WTC11 (cell line): ENCODE measurements at regions not wholly inside any gene's neighbourhood (a gene's known extent, or its start where the extent isn't known, plus 50 kb on each side); places are given as distances from the start of the nearest gene placed in this dataset.

ENCODE experiments used
- OVOL2 ChIP-seq: fragments of 250-450 bp; sonication (Bioruptor Pico); IDR thresholded peaks from 2 replicates; pipeline ENCODE4 v1.9.0; 2021; ENCODE audit warnings: mild to moderate bottlenecking, borderline replicate concordance
- TF ChIP-seq, protein P1 (sequence below): sonication (generic); formaldehyde crosslinking; IDR thresholded peaks from 2 replicates; pipeline ENCODE4 v1.8.1; 2023; ENCODE audit warnings: mild to moderate bottlenecking, missing genetic modification reagents

DNA sequence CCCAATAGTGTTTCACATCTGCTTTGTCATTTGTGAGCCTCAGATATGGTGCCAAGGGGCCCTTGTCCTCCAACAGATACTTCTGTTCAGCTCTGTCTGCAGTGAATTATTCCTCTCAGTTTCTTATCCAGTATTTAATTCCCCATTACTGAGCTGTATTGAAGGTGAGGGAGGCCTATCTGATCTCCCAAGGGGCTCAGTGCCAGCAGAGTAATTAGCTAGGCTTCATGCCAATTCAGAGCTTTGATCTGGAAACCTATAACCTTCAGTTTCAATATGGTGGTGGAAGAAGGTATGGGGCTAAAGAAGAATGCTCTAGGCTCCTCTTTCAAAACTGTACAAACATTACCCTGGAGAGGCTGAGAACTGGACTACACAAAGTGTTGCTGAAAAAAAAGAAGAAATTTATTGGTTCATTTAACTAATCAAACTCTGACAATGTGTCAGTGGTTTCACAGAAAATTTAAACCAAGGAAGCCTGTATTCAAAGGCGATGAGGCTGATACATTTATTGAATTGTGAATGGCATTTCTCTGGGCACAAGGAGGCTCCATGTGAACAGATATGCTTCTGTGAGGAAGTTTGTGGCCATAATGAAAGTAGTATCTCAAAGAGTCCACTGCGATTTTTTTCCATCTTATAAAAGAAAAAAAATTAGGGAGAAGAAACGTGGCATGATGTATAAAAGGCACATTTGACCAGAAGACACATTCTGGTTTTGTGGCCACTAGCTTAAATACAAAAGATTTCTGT, 397.8 kb downstream of the TLE4 start:
- TF ChIP-seq, protein P1, sequence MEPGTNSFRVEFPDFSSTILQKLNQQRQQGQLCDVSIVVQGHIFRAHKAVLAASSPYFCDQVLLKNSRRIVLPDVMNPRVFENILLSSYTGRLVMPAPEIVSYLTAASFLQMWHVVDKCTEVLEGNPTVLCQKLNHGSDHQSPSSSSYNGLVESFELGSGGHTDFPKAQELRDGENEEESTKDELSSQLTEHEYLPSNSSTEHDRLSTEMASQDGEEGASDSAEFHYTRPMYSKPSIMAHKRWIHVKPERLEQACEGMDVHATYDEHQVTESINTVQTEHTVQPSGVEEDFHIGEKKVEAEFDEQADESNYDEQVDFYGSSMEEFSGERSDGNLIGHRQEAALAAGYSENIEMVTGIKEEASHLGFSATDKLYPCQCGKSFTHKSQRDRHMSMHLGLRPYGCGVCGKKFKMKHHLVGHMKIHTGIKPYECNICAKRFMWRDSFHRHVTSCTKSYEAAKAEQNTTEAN (CRISPR knock-in tag), result no peak
- no peak for TF ChIP-seq OVOL2 (CRISPR knock-in tag)
